Midbrain (tissue), 1 donor: ENCODE measurements at regions not wholly inside any gene's neighbourhood (a gene's known extent, or its start where the extent isn't known, plus 50 kb on each side); places are given as distances from the start of the nearest gene placed in this dataset.
"Not testable (repeated sequence)": the region's sequence is repeated elsewhere in the genome, so short reads cannot be mapped to it uniquely, and the experiment has no call there.

Experiments used
- DNase-seq: peaks from one replicate; lab custom pipeline; 2025; lab: John Stamatoyannopoulos, UW

DNA sequence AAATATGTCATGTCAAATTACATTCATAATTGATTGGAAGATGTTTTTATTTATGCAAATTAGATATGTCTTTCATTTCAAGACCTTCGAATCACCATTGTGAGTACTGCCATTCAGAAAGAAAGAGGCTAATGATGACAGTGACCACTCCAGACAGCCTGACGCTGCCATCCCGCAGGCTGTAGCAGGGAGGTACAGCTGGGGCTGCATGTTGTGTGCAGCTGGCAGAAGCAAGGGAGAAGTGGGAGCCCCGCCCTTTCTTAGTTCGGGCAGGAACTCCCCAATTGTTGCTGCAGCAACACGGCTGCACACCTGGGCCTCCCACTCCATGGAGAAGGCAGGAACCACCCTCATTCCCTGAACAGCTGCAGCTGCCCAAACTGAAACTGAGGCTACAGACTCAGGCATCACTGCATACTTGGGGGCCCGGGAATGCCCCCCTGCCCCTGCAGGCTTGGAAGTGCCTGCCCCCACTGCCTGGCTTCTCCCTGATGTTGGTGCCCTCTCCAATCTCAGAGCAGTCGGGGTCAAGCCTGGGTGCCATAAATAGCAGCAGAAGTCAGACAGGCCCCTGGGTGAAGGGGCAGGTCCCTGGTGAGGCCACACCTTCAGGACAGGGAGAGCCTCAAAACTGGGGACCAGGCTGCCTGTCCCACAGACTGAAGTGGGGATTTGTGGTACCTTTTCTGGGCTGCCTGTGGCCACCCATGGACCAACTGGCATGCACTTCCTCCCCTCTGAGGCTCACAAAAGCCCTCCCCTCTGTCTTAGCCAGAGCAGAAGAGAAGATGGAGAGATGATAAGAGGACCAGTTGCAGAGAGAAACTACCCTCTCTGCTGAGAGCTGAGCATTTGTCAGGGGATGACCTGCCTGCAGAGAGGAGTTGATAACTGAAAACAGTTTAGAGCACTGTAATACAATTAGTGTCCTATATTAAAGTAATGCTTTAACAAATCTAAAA lies 964.6 kb downstream of the SI start:
- no peak for DNase-seq

DNA sequence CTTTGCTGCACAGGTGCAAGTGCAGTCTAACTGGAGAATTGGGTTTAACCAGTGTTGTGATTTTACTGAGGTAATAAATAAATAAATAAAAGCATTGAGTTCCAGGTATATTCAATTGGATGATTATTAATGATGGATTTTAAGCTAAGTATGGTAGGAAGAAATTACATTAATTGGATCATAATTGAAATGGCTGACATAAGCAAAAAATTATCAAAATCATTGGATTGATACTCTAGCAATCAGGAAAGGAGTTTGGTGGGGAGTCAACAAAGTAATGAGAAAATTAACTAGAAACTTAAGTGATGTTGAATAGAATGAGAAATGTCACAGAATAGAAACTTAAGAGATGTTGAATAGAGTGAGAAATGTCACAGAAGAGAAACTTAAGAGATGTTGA lies 981.9 kb downstream of the SI start:
- DNase-seq: no peak

- no peak for DNase-seq
Measured at GRCh38 chr3:164095949-164096348, 982.3 kb downstream of the SI start.

GRCh38 chr3:164095279-164095678 lies 983.0 kb downstream of the SI start:
- no peak for DNase-seq

- DNase-seq: no peak
Measured at GRCh38 chr3:164094546-164094945, 983.8 kb downstream of the SI start.

DNA sequence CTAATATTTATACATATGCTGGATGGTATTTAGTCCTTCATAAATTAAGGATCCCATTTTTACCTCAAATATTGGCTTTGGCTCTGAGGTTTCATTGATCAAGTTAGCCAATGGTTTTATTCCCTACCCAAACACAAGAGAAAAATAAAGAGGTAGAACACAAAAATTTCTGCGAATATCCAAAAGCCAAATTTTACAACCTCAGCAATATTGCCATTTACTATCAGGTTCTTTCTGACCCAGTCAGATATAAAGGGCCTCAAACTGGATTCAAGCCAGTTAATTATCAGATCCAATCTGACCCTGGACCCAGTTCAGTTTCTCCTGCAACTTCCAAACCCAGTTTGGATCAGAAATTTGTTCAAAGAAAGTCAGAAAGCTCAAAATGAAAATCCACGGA lies 998.1 kb downstream of the SI start:
- no peak for DNase-seq

DNA sequence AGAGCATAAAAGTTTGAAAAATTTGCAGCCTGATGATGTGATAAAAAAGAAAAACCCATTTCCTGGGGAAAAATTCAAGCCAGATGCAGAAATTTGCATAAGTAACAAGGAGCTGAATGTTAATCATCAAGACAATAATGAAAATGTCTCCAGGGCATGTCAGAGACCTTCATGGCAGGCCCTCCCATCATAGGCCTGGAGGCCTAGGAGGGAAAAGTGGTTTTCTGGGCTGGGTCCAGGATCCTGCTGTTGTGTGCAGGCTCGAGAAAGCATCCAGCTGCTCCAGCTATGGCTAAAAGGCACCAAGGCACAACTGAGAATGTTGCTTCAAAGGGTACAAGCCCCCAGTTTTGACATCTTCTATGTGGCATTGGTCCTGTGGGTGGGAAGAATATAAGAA lies 1014.0 kb downstream of the SI start:
- DNase-seq: no peak

GRCh38 chr3:164060923-164061322 lies 1017.4 kb downstream of the SI start:
- no peak for DNase-seq

GRCh38 chr3:164049847-164050246 lies 1028.4 kb downstream of the SI start:
- DNase-seq: no peak

- DNase-seq: no peak
Measured at GRCh38 chr3:164048451-164048850, 1029.8 kb downstream of the SI start.

DNA sequence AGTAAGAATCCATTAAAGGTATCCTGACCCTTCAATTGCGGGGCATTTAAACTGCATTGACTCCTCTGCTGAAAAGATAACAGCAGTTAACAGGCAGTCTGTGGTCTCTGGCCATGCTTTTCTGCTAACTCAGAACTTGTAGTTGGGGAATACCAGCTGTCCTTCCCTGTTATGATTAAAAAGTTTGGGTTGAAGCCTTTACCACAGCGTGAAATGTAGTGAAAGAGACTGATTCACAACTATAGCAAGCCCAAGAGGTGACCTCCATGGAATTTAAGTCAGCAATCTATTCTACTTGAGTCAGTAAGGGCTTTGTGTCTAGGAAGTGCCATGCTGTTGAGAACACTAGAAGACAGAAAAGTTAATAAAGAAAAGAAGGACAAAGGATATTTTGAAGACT lies 1037.3 kb downstream of the SI start:
- DNase-seq: no peak

DNA sequence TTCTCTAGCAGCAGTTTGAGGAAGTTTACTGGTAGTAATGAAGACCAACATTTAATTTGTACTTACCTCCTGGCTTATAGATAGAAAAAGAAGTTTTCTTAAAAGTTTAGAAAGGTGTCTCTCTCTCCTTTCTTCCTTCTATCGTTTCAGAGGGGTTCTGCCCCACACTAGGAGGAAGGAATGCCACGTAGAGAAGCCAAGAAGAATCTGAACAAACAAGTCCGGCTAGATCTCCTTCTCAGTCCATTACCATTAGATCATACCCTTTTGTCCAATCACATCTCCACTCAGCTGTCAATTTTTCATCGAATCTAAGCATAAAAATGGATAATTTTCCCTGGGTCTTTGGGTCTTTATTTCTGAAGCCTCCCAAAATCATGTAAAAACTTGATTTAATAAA lies 1048.1 kb downstream of the SI start:
- DNase-seq: no peak

- no peak for DNase-seq
Measured at GRCh38 chr3:164024786-164025185, 1053.5 kb downstream of the SI start.

DNA sequence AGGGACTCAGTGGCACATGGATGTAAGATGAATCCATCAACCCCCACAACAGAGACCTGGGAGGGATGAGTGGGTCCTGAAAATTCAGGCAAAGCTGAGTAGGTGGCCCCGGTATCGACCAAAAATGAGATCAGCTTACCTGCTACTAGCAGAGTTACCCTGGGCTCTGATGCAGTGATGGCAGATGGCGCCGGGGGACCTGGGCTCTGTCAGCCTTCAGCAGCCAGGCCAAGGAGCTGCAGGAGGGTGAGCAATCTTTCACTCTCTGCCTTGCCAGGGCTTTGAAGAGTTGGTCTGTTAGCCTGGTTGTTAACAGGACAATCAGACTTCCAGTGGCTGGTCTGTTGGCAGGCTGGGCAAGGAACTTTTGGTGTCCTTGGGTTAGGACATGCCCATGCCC lies 1054.8 kb downstream of the SI start:
- DNase-seq: no peak

DNA sequence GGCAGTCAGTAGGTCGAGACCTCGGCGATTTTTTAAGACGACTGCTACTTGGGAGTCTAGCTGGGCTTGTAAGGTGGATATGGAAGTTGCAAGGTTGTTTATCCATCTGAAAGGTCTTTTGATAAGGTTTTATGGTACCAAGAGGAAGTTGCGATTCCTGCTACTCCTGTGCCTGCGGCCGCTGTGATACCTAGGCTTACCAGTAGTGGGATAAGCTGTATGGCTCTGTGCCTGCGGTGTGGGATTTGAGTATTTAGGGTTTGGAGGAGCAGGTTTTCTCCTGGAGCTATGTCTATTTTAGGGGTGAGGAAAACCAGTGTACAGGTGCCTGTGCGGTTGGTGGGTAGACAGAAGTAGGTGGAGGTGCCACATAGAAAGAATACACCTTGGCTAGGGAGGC lies 1059.8 kb downstream of the SI start:
- DNase-seq: no peak

- DNase-seq: no peak
Measured at GRCh38 chr3:164007765-164008164, 1070.5 kb downstream of the SI start.

GRCh38 chr3:164004205-164004604 lies 1074.1 kb downstream of the SI start:
- DNase-seq: no peak

DNA sequence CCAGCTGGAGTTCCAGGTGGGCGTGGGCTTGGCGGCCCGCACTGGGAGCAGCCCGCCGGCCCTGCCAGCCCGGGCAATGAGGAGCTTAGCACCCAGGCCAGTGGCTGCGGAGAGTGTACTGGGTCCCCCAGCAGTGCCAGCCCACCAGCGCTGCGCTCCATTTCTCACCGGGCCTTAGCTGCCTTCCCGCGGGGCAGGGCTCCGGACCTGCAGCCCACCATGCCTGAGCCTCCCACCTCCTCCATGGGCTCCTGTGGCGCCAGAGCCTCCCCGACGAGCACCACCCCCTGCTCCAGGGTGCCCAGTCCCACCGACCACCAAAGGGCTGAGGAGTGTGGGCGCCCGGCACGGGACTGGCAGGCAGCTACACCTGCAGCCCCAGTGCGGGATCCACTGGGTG lies 1075.3 kb downstream of the SI start:
- DNase-seq: not testable (repeated sequence)

- no peak for DNase-seq
Measured at GRCh38 chr3:163983940-163984339, 1094.4 kb downstream of the SI start.

GRCh38 chr3:163971861-163972260 lies 1106.4 kb downstream of the SI start:
- DNase-seq: no peak

- no peak for DNase-seq
Measured at GRCh38 chr3:163957072-163957471, 1121.2 kb downstream of the SI start.

GRCh38 chr3:163953526-163953925 lies 1124.8 kb downstream of the SI start:
- DNase-seq: no peak

- no peak for DNase-seq
Measured at GRCh38 chr3:163952499-163952898, 1125.8 kb downstream of the SI start.

DNA sequence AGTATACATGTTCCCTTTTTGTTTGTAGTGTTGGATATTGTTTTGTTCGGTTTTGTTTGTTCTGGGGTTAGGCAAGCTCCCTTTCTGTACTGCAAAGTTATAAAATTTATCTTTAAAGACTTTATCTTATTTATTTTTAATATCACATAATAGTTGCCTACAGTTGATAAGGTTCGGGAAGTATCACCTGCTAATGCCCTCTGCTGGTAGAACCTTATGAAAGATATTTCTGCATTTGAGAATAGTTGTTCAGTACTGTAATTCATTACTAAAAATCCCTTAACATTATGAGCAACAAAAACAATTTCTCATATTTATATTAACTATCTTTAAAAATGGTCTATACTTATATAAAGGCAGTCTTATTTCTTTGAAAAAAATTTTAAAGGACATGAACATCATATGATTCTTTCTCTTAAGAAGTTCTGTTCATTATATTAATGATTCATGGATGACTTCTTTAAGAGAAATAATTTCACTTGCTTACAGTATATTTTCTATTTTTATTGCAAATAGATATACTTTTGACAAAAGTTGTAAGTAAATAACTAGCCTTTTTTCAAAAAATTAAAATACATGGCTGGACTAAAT lies 1126.8 kb downstream of the SI start:
- DNase-seq: no peak
